AG10803 (cell line): ENCODE measurements at regions not wholly inside any gene's neighbourhood (a gene's known extent, or its start where the extent isn't known, plus 50 kb on each side); places are given as distances from the start of the nearest gene placed in this dataset.

Experiments used
- DNase-seq: peaks from one replicate; pipeline ENCODE4 v3.0.0; 2010; ENCODE audit warnings: low read depth
- H3K4me3 ChIP-seq: 2 replicates; pipeline ENCODE4 v1.5.1; 2011; ENCODE audit warnings: mild to moderate bottlenecking, low read length, control low read depth
- CTCF ChIP-seq: conservative IDR thresholded peaks from 2 replicates; pipeline ENCODE4 v1.5.1; 2011; ENCODE audit warnings: mild to moderate bottlenecking, low read length, control low read depth, inconsistent platforms

GRCh38 chr10:129323879-129324278, 143.2 kb upstream of the MGMT start:
- no peak for TF ChIP-seq CTCF
- DNase-seq: no peak
- H3K4me3 ChIP-seq: no peak overlapping the region

GRCh38 chr10:129325893-129326292, 141.1 kb upstream of the MGMT start:
- no peak overlapping the region for H3K4me3 ChIP-seq
- DNase-seq: no peak
- TF ChIP-seq CTCF: no peak

- no peak for DNase-seq
- H3K4me3 ChIP-seq: no peak overlapping the region
- no peak for TF ChIP-seq CTCF
These were observed 138.5 kb upstream of the MGMT start for GRCh38 chr10:129328546-129328945.

GRCh38 chr10:129329385-129330055, 137.5 kb upstream of the MGMT start:
- no peak for TF ChIP-seq CTCF
- no peak for DNase-seq
- H3K4me3 ChIP-seq: no peak overlapping the region

GRCh38 chr10:129330211-129330610, 136.8 kb upstream of the MGMT start:
- no peak for DNase-seq
- TF ChIP-seq CTCF: no peak
- H3K4me3 ChIP-seq: no peak overlapping the region

GRCh38 chr10:129331207-129331838, 135.7 kb upstream of the MGMT start:
- no peak overlapping the region for H3K4me3 ChIP-seq
- no peak for TF ChIP-seq CTCF
- DNase-seq: no peak

- no peak overlapping the region for H3K4me3 ChIP-seq
- DNase-seq: no peak
- TF ChIP-seq CTCF: no peak
These were observed 135.2 kb upstream of the MGMT start for GRCh38 chr10:129331839-129332220.
